GM21619 (cell line): ENCODE measurements at regions not wholly inside any gene's neighbourhood (a gene's known extent, or its start where the extent isn't known, plus 50 kb on each side); places are given as distances from the start of the nearest gene placed in this dataset.

Source experiments
- ATAC-seq: cut with Tn5 transposase; IDR thresholded peaks from one replicate; pipeline ENCODE4 v1.9.1; 2021; ENCODE audit not compliant: unreplicated experiment

- no peak for ATAC-seq
These were observed 369.0 kb upstream of the CWC22 start for GRCh38 chr2:180376066-180376465.

DNA sequence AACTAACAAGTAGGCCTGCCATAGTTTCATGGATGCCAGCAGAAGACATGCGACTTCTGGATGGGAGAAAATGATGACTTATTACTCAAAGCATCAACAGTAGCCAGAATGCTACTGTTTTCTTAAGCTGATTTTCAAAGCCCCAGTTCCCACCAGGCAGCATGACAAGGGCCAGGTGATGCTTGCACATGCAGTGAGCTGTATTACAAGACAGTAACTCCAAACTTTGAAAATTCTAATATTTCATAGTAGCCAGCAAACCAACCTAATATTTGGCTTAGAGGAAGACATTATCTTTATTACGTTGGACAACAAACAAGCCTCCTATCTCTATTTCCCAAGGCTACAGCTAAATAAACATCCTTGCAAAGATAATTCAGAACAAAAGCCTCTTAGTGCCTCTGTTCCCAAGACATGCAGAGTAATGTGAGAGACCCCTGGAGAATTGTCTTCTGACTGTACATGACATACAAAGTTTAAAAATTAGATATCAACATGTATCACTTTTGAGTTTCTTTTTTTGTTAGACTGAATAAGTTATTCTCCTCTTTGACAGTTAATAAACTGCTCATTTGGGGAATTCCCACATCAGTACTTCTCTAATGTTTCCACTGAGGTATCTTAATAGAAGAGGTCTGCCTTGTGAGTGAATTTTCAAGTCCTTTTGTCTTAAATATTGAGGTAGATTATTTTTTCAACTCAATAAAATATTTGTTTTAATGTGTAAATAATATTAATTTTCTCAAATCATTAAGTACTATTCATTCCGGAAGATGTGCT, 367.6 kb upstream of the CWC22 start:
- no peak for ATAC-seq

DNA sequence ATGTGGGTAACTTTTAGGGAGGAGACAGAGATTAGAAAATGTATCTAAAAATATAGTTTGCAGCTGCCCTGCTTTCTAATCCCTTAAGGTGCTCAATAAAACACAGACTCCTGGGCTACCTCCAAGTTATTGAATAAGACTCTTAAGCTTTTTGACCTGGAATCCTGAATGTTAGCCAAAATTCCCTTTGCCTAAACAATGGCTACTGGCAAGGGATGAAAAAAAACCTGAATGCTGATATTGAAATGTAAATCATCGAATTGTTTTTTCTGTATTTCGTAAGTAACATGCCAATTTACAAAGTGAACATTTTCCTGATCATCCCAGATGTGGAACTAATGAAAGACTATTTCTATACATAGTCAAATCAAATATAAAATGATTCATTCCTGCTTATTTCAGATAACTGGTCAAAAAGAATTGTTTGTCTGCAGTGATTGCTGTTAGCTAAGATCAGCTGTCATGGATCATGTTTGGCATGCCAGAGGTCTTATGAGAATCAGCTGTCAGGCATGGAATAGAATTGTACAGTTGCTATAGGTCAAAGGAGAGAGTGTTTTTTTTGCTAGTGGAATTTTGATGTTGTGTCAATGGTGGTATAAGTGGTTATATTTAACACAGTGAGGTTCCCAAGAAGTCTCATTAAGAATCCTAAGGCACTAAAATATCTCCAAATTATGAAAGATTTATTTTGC, 363.6 kb upstream of the CWC22 start:
- no peak for ATAC-seq

- ATAC-seq: no peak
These were observed 361.8 kb upstream of the CWC22 start for GRCh38 chr2:180368881-180369280.

DNA sequence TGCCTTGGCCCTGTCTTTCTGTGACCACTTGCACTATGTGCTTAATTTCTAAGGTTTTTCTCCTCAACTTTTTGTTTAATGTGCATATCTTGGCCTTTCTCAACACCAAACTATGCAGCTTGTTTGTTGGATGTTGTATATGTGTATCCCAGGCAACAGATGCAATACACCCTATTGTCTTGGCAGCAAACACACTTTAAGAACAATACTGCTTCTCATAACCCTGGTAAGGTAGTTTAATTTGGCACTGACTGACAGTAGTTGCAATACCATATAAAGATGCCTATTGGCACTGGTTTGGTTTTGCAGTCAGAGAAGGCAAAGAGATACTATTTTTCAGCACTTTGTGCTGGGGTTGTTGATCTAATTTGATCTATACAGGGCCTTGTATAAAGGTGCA, 360.7 kb upstream of the CWC22 start:
- ATAC-seq: no peak

GRCh38 chr2:180366481-180366880, 359.4 kb upstream of the CWC22 start:
- ATAC-seq: no peak

GRCh38 chr2:180364719-180365118, 357.6 kb upstream of the CWC22 start:
- no peak for ATAC-seq

DNA sequence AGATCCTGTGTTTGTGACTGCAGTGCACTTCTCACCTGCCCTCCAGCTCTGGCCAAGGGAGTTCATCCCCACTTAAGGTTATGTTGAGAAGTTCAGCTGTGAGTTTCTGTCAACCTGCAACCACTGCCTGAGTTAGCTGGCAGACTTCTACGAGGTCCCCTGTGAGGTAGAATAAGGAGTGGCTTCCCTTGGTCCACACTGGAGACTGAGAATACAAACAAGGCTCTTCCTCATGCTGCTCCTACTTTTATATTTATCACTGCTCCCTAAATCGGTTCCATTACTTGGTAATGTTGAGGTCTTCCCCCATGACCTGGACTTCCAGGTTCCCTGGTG, 353.2 kb upstream of the CWC22 start:
- ATAC-seq: no peak

DNA sequence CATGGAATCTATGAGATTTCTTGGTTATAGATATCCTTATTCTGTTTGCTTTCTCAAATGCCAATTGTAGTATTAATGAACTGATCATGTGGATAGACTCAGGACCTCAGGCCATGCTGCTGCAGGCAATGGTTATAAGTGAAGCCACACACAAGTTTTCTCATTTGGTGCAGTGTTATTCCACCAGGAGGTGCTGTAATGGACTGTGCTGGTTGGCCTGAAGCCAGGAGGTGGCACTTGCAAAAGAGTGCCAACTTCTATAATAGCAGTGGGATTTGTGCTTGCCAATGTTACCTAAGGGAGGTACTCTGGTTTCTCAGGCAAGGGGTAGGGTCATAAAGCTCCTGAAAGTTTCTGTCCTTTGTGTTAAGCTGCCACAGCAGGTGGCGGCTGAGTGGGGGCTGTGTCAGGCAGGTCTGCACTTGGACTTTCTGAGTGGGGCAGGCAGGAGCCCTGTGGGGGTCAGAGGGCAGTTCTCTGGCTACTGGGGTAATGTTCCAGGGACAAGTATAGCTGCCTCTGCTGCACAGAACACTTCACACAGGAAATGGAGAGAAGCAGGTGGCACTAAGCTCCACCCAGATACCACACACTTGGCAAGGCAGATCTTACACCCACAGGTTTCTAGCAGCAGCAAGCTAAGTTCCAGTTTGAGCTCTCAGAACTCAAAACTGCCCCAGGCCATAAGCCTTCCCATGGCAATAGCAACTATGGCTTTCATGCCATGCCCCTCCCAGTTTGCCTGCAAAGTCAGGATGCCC, 352.6 kb upstream of the CWC22 start:
- ATAC-seq: peak; percentile 95

GRCh38 chr2:180358458-180358857, 351.4 kb upstream of the CWC22 start:
- ATAC-seq: no peak

- ATAC-seq: no peak
These were observed 349.6 kb upstream of the CWC22 start for GRCh38 chr2:180356676-180357075.

GRCh38 chr2:180352620-180353019, 345.5 kb upstream of the CWC22 start:
- ATAC-seq: no peak

DNA sequence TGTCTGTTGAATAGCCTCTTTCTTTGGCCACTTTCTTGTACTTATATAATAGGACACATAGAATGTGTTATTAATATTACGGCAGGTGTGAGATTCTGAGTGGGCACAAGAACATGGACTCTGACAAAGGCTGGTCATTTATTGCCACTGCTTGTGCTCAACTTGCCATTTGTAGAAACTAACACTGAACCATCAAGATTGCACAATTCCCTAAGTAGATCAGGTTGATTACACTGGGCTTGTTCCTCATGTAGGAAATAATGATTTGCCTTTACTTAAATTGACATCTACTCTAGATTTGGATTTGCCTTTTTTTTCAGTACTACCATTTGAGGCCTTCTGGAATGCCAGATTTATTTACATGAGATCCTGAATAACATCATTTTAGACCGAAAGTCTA, 342.7 kb upstream of the CWC22 start:
- no peak for ATAC-seq

DNA sequence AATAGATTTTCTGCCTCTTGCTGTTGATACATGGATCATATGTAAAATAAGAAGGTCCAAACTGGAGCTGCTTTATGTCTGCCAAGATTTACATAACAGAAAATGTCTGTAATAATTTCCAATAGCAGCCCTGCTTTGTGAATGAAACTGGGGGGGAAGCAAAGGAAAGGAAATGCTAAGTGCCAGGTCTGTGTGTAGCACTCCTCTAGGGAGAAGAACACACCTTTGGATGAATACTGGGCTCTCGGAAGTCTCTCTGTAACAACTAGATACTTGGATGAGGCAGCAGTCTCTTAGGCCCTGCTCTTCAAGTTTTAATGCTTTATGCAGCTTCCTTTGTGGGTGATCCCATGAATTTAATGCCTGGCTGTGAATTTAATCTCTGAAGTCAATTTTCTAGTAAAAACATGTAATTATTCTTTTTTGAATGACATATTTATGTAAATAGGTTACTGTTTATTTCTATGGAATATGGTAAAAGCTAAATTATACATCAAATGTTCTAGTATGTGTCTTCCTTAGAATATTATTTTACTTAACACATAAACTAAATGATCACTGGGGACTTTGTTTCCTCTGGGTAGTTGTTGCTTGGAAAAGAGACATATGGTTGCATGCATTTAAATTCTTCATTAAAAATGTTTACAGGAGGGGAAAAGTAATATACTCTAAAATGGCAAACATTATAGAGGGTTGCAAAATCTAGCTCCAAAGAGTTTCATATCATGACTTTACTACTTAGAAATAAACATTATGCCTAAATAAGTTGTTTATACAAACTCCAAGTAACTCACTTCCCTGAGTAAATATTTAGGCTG, 336.6 kb upstream of the CWC22 start:
- no peak for ATAC-seq

DNA sequence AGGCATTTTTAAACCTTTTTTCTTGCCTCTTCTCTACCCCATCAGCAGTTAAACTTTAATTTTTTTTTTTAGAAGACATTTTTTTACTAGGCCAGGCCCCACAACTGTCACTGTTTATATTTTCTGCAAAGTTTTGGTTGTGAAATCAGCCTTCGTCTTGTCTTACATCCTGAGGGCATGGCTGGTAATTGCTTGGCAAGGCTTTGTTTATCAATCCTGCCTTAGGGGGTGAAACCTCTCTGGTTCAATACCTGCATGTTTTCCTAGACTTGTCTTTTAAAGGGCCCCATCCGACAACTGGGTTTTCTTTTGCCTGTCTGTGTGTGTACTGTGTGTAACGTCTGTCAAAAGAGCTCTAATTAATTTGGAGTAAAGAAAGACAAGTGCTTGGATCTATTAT, 330.0 kb upstream of the CWC22 start:
- no peak for ATAC-seq

GRCh38 chr2:180336550-180336949, 329.5 kb upstream of the CWC22 start:
- ATAC-seq: no peak

DNA sequence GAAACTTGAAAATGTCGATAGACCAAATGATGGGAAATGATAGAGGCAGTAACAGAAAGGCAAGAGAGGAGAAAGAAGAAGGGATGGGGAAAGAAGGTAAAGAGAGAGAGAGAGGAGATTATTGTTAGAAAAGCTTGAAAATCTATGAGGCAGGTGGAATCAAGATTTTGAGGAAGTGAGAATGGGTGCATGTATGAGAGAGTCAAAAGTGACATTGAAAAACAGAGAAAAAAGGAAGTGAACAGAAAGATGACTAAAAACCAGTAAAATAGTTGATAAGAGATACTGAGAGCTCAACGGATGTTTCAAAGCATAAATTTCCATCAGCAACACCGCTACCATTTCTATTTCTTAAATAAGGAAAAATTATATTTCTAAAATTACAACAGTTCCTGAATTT, 327.4 kb upstream of the CWC22 start:
- peak; percentile 100 for ATAC-seq

DNA sequence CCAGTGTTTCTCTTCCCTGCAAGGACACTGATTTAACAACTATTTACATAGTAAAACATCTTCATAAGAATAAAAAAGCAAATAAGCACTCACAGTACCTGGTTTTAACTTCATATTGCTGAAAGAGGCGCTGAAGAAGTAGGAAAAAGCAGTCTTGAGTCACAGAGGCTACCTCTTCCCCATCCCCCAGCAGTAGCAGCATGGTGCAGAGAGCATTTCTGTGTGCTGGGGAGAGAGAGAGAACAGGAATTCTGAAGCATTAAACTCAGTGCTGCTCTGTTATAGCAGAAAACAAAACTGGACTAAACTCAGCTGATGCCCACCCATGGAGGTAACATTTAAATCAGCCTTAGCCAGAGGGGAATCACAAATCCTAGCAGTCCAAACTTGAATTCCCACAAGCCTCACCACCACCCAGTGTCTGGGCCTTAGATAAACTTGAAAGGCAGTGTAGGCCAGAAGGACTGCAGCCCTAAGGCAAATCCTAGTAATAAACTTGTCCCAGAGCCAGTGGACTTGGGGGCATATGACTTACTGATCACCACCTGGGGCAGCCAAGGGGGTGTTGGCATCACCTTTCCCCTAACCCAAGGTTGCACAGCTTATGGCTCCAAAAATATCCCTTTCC, 321.8 kb upstream of the CWC22 start:
- no peak for ATAC-seq

GRCh38 chr2:180327185-180327584, 320.1 kb upstream of the CWC22 start:
- no peak for ATAC-seq

DNA sequence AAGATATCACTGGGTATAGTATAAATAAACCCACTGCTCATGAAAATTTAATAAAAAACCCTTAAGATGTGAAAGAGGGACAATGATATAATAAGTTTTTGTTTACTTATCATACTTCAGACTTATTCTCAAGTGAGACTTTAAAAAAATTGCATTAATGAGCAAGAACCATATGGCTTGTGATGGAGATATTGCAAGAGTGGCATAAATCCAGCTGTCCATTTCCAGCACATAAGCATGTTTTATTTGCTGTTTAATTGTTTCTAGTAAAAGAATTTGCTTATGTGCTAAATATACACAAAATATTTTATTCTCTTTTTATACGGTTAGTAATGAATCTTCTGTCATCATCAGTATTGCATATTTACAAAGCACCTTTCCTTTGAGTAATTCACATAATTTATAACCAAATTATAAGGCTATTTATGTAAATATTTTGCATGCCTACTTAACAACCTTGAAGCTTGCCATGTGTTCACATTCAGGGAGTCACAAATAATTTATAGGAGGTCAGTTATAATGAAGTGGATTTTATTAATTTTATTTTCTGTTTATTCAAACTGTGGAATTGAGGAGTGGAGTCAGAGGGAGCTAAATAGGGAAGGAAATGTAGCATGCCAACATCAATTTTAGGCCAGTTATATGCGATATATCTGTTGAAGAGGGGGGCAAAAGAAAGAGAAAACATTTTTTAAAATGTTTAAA, 318.5 kb upstream of the CWC22 start:
- ATAC-seq: no peak
